ENCODE measurements at regions not wholly inside any gene's neighbourhood (a gene's known extent, or its start where the extent isn't known, plus 50 kb on each side); places are given as distances from the start of the nearest gene placed in this dataset.

- no peak for FAIRE-seq
Observed at GRCh38 chr3:94904156-94904674, 841.4 kb downstream of the NSUN3 start.

- FAIRE-seq, result no peak
Observed at GRCh38 chr3:94909726-94910125, 846.9 kb downstream of the NSUN3 start.

- FAIRE-seq, result no peak
Observed at GRCh38 chr3:94912656-94913055, 849.8 kb downstream of the NSUN3 start.

GRCh38 chr3:94927175-94927574 lies 864.3 kb downstream of the NSUN3 start:
- FAIRE-seq, result no peak

GRCh38 chr3:94928921-94929320 lies 866.1 kb downstream of the NSUN3 start:
- FAIRE-seq, result no peak

- no peak for FAIRE-seq
Observed at GRCh38 chr3:94935738-94936580, 873.1 kb downstream of the NSUN3 start.

GRCh38 chr3:94937980-94938379 lies 875.1 kb downstream of the NSUN3 start:
- FAIRE-seq, result no peak

- no peak for FAIRE-seq
Observed at GRCh38 chr3:94946683-94947082, 883.8 kb downstream of the NSUN3 start.

GRCh38 chr3:94961423-94962100 lies 898.7 kb downstream of the NSUN3 start:
- no peak for FAIRE-seq

GRCh38 chr3:94965867-94966475 lies 903.1 kb downstream of the NSUN3 start:
- no peak for FAIRE-seq

GRCh38 chr3:94967196-94967595 lies 904.3 kb downstream of the NSUN3 start:
- no peak for FAIRE-seq

- FAIRE-seq, result no peak
Observed at GRCh38 chr3:94968519-94968918, 905.7 kb downstream of the NSUN3 start.

GRCh38 chr3:94972066-94972465 lies 909.2 kb downstream of the NSUN3 start:
- no peak for FAIRE-seq

- FAIRE-seq, result no peak
Observed at GRCh38 chr3:94978084-94978483, 915.2 kb downstream of the NSUN3 start.

- no peak for FAIRE-seq
Observed at GRCh38 chr3:94985778-94986177, 922.9 kb downstream of the NSUN3 start.

- no peak for FAIRE-seq
Observed at GRCh38 chr3:94990952-94991705, 928.3 kb downstream of the NSUN3 start.

- no peak for FAIRE-seq
Observed at GRCh38 chr3:94996743-94997142, 933.9 kb downstream of the NSUN3 start.

- no peak for FAIRE-seq
Observed at GRCh38 chr3:95002438-95003046, 939.7 kb downstream of the NSUN3 start.

GRCh38 chr3:95028688-95029087 lies 965.8 kb downstream of the NSUN3 start:
- no peak for FAIRE-seq

GRCh38 chr3:95029644-95030043 lies 966.8 kb downstream of the NSUN3 start:
- FAIRE-seq, result no peak

- FAIRE-seq, result no peak
Observed at GRCh38 chr3:95036526-95037021, 973.7 kb downstream of the NSUN3 start.

- no peak for FAIRE-seq
Observed at GRCh38 chr3:95037097-95037496, 974.2 kb downstream of the NSUN3 start.
